ENCODE measurements at regions not wholly inside any gene's neighbourhood (a gene's known extent, or its start where the extent isn't known, plus 50 kb on each side); places are given as distances from the start of the nearest gene placed in this dataset.

- no peak for DNase-seq
These were observed 277.1 kb downstream of the KLF12 start for GRCh38 chr13:73857106-73857505.

GRCh38 chr13:73851104-73851503 is 283.1 kb downstream of the KLF12 start:
- TF ChIP-seq GATA1 (IDR thresholded peaks at IDR 0.05; ENCODE audit: low read depth, low read length) (no peak), POLR2A (IDR thresholded peaks at IDR 0.05; ENCODE audit: low read length) (no peak)
- DNase-seq, result no peak

More at GRCh38 chr13:73857106-73857505, 277.1 kb downstream of the KLF12 start:
- TF ChIP-seq GATA1 (IDR thresholded peaks at IDR 0.05; ENCODE audit: low read depth, low read length) (no peak), POLR2A (IDR thresholded peaks at IDR 0.05; ENCODE audit: low read length) (no peak)

GRCh38 chr13:73850104-73850873 is 283.9 kb downstream of the KLF12 start:
- TF ChIP-seq GATA1 (IDR thresholded peaks at IDR 0.05; ENCODE audit: low read depth, low read length) (no peak), POLR2A (IDR thresholded peaks at IDR 0.05; ENCODE audit: low read length) (no peak)
- no peak for DNase-seq

- no peak for DNase-seq
These were observed 284.9 kb downstream of the KLF12 start for GRCh38 chr13:73849292-73849691.

DNA sequence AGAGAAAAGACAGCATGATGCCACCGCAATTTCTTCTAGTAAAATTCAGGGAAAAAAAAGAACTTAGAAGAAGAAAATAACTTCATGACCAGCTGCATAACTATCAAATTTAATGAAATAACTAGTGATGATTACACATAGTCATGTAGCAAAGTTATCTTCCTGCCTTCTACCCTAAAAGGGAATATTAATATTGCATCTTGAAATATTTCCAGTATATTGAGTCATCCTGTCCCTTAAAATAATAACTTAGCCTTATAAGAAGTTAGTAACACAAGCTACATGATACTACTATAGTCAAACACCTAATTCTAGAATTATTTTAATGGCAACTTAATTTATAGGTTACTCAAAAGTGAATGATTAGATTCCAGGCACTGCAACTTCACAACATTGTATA is 289.2 kb downstream of the KLF12 start:
- TF ChIP-seq GATA1 (IDR thresholded peaks at IDR 0.05; ENCODE audit: low read depth, low read length), result no peak
- DNase-seq, result no peak

More at GRCh38 chr13:73849292-73849691, 284.9 kb downstream of the KLF12 start:
- TF ChIP-seq GATA1 (IDR thresholded peaks at IDR 0.05; ENCODE audit: low read depth, low read length) (no peak), POLR2A (IDR thresholded peaks at IDR 0.05; ENCODE audit: low read length) (no peak)

DNA sequence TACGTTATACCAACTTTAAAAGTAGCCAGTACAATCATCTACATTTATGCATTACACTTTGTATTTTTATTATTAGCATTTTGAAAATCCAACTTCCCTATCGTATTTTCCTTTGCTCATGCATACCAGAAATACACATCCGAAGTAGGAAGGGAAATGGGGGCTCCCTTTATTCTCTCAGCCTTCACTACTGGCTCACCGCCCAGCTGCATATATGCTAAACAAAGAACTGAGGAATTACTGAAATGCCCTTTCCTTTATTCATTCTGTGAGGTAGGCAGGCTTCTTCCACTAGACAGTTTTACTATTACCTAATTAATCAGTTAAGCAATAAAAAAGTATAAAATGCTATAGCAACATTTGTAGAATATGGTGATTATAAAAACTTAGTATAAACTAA is 291.6 kb downstream of the KLF12 start:
- TF ChIP-seq POLR2A (IDR thresholded peaks at IDR 0.05; ENCODE audit: low read length) (no peak), GATA1 (IDR thresholded peaks at IDR 0.05; ENCODE audit: low read depth, low read length) (no peak)
- DNase-seq, result no peak

GRCh38 chr13:73842184-73842583 is 292.0 kb downstream of the KLF12 start:
- no peak for DNase-seq
- TF ChIP-seq POLR2A (IDR thresholded peaks at IDR 0.05; ENCODE audit: low read length), result no peak
- no peak for TF ChIP-seq GATA1 (IDR thresholded peaks at IDR 0.05; ENCODE audit: low read depth, low read length)

DNA sequence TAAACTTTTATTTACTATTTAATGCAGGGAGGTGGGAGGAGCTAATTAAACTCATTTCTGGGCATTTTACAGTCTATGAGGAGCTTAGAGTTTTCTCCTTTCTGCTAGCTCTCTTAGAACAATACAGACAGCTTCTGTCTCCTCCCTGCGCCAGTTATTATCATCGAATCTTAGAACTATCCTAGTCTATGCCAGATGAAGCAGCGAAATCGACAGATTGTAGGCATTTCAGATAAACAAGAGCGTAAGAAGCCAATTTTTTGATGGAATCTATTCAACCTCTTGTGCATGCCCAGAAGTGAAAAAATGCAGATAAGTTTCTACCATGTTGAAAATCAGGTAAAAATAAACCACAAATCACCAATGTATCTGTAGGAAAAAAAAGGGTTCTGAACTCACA is 297.1 kb downstream of the KLF12 start:
- no peak for DNase-seq

GRCh38 chr13:73835138-73835721 is 299.0 kb downstream of the KLF12 start:
- TF ChIP-seq POLR2A (IDR thresholded peaks at IDR 0.05; ENCODE audit: low read length) (no peak), GATA1 (IDR thresholded peaks at IDR 0.05; ENCODE audit: low read depth, low read length) (no peak)
- DNase-seq, result peak; percentile 2 to 35

More for the DNA sequence above, 297.1 kb downstream of the KLF12 start:
- TF ChIP-seq POLR2A (IDR thresholded peaks at IDR 0.05; ENCODE audit: low read length) (no peak), GATA1 (IDR thresholded peaks at IDR 0.05; ENCODE audit: low read depth, low read length) (no peak)

- no peak for TF ChIP-seq GATA1 (IDR thresholded peaks at IDR 0.05; ENCODE audit: low read depth, low read length)
- TF ChIP-seq POLR2A (IDR thresholded peaks at IDR 0.05; ENCODE audit: low read length), result no peak
- DNase-seq, result no peak
These were observed 300.7 kb downstream of the KLF12 start for GRCh38 chr13:73833325-73834070.

DNA sequence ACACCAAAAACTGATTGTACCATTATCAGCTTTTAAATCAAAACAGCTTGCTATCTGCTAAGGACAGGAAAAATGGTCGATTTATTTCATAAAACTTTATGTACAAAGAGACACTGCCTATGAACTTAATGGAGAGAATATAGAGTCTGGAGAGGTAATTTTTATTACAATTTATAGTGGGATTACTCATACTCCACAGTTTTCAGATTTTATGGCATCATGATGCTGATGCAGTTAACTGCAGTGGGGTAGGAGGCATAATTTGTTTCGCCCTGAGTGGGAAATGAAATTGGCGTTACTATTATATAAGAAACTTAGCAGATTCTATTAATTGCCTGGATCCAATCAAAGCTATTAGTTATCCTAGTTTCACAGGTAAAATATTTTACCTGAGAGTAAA is 301.4 kb downstream of the KLF12 start:
- no peak for TF ChIP-seq GATA1 (IDR thresholded peaks at IDR 0.05; ENCODE audit: low read depth, low read length)
- TF ChIP-seq POLR2A (IDR thresholded peaks at IDR 0.05; ENCODE audit: low read length), result no peak
- DNase-seq, result no peak

GRCh38 chr13:73832128-73832588 is 302.0 kb downstream of the KLF12 start:
- DNase-seq, result no peak
- no peak for TF ChIP-seq POLR2A (IDR thresholded peaks at IDR 0.05; ENCODE audit: low read length)

DNA sequence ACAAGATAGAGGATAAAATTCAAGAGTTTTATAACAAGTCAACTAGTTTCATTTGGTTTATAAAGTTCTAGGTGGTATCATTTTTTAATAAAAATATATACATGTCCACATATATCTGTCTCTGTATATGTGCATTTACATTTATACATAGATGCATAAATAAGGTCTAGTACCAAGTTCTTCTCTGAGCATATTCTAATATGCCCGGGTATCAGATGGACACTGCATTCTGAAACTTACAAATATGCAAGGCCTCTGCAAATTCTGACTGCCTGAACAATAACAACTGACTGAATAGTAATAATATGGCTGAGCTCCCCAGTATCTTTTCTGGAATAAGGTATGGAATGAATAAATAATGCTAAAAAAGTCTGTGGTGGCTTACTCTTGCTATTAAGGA is 304.8 kb downstream of the KLF12 start:
- DNase-seq, result no peak
- TF ChIP-seq POLR2A (IDR thresholded peaks at IDR 0.05; ENCODE audit: low read length), result no peak
- TF ChIP-seq GATA1 (IDR thresholded peaks at IDR 0.05; ENCODE audit: low read depth, low read length), result no peak

DNA sequence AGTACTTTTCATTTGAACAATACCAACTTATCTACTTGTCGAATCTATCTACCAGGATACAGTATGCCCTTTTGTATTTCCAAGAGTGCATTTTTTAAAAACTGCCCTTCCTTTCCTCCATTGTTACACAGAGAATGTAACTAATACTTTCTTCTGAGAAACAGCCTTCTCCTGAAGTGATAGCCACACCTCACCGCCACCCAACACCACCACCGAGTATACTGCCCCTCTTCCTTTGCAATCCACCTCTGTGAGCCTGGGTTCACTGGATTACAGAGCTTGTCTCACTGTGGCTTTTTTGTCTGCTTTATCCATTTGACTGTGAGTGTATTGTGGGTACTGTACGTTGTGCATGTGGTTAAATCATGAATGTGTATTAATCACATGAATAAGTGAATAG is 305.4 kb downstream of the KLF12 start:
- DNase-seq, result no peak
- TF ChIP-seq GATA1 (IDR thresholded peaks at IDR 0.05; ENCODE audit: low read depth, low read length), result no peak
- no peak for TF ChIP-seq POLR2A (IDR thresholded peaks at IDR 0.05; ENCODE audit: low read length)
